Uterus (tissue), 2 donors: ENCODE measurements at regions not wholly inside any gene's neighbourhood (a gene's known extent, or its start where the extent isn't known, plus 50 kb on each side); places are given as distances from the start of the nearest gene placed in this dataset.

Source experiments
- CTCF ChIP-seq, 4 experiments: fragments of 200-600 bp in 2 of 4; fragments of 450-650 bp in 2 of 4; sonication (generic) in 2 of 4; IDR thresholded peaks; one replicate each; pipeline ENCODE4 v1.5.1; 2016 to 2019; ENCODE audit warnings: antibody characterized with exemption in 4 of 4, mild to moderate bottlenecking in 2 of 4, moderate library complexity in 1 of 4
- POLR2A ChIP-seq, 2 donors: fragments of 450-650 bp; IDR thresholded peaks; one replicate each; pipeline ENCODE4 v1.6.1; 2016; ENCODE audit warnings: antibody characterized with exemption in 2 of 2, mild to moderate bottlenecking in 1 of 2, moderate library complexity in 1 of 2

GRCh38 chr19:27868007-27868406, 1344.9 kb downstream of the UQCRFS1 start:
- TF ChIP-seq POLR2A (IDR thresholded peaks at IDR 0.05) (no peak), CTCF (IDR thresholded peaks at IDR 0.05) (no peak)
